Osteoblast (primary cell): ENCODE measurements at regions not wholly inside any gene's neighbourhood (a gene's known extent, or its start where the extent isn't known, plus 50 kb on each side); places are given as distances from the start of the nearest gene placed in this dataset.

Source experiments
- DNase-seq: peaks from one replicate; pipeline ENCODE4 v3.0.0; 2011; ENCODE audit warnings: low spot score, mixed read lengths; ENCODE audit not compliant: insufficient read length; ENCODE audit errors: missing footprints
- H2AFZ ChIP-seq: 2 replicates; pipeline ENCODE4 v1.6.0; 2011; ENCODE audit warnings: mild to moderate bottlenecking, low read length
- H3K27ac ChIP-seq: 2 replicates; pipeline ENCODE4 v1.5.1; 2011; ENCODE audit warnings: mild to moderate bottlenecking, low read depth, low read length, moderate library complexity
- H3K27me3 ChIP-seq: 2 replicates; pipeline ENCODE4 v1.6.0; 2012; ENCODE audit warnings: mild to moderate bottlenecking, control low read depth, inconsistent platforms, low read length, moderate library complexity; ENCODE audit not compliant: insufficient read depth
- H3K36me3 ChIP-seq: 2 replicates; pipeline ENCODE4 v1.5.1; 2011; ENCODE audit warnings: mild to moderate bottlenecking, low read length, control low read depth, moderate library complexity; ENCODE audit not compliant: insufficient read depth
- H3K4me1 ChIP-seq: 2 replicates; pipeline ENCODE4 v1.5.1; 2011; ENCODE audit warnings: mild to moderate bottlenecking, low read length, control low read depth, moderate library complexity; ENCODE audit not compliant: insufficient read depth
- H3K4me2 ChIP-seq: 2 replicates; pipeline ENCODE4 v1.6.0; 2011; ENCODE audit warnings: mild to moderate bottlenecking, low read length; ENCODE audit not compliant: insufficient read depth
- H3K4me3 ChIP-seq: fragments of 200-600 bp; sonication (generic); 3 replicates; pipeline ENCODE4 v1.5.1; 2012; ENCODE audit warnings: mild to moderate bottlenecking, low read length, inconsistent platforms; ENCODE audit not compliant: insufficient read depth
- H3K79me2 ChIP-seq: 2 replicates; pipeline ENCODE4 v1.6.0; 2012; ENCODE audit warnings: mild to moderate bottlenecking, low read length, control low read depth, inconsistent platforms; ENCODE audit not compliant: insufficient read depth
- H3K9me3 ChIP-seq: 2 replicates; pipeline ENCODE4 v1.5.1; 2011; ENCODE audit warnings: low read depth, low read length, control low read depth
- H4K20me1 ChIP-seq: 2 replicates; pipeline ENCODE4 v1.6.0; 2012; ENCODE audit warnings: mild to moderate bottlenecking, low read length, control low read depth; ENCODE audit not compliant: insufficient read depth
- TF ChIP-seq, protein P1 (sequence below): IDR thresholded peaks from 2 replicates; pipeline ENCODE4 v1.5.1; 2011; ENCODE audit warnings: mild to moderate bottlenecking, low read depth, low read length, moderate library complexity; ENCODE audit errors: extremely low read depth

DNA sequence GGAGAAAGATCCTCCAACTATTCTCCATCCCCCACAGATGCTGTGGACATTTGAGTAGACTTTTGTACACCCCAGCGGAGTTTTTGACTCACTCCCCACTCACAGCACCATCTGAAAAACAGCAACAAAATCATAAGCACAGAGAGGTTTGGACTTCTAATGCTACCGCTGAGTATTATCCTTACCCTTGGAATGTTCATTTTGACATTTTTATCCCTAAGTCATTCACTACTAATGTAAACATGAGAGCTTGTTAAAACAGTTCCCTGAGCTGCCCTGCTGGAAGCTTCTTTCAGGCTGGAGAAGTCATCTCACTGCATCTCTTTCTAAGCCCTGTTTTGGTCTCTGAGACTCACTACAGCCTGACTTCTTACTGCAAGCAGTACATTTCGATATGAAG is 1045.9 kb downstream of the MCTP2 start:
- Histone ChIP-seq H3K4me2 (no peak overlapping the region), H3K27ac (peak overlapping the region; percentile 43), H3K36me3 (no peaks in the 10 kb centered on the region), H3K9me3 (no peaks in the 10 kb centered on the region), H3K27me3 (no peaks in the 10 kb centered on the region), H3K79me2 (no peaks in the 10 kb centered on the region), H3K4me1 (peaks cover 12% of the 10 kb centered on the region), H2AFZ (no peak overlapping the region), H3K4me3 (no peak overlapping the region), H4K20me1 (no peaks in the 10 kb centered on the region)
- DNase-seq = peak; percentile 65
- TF ChIP-seq, protein P1, sequence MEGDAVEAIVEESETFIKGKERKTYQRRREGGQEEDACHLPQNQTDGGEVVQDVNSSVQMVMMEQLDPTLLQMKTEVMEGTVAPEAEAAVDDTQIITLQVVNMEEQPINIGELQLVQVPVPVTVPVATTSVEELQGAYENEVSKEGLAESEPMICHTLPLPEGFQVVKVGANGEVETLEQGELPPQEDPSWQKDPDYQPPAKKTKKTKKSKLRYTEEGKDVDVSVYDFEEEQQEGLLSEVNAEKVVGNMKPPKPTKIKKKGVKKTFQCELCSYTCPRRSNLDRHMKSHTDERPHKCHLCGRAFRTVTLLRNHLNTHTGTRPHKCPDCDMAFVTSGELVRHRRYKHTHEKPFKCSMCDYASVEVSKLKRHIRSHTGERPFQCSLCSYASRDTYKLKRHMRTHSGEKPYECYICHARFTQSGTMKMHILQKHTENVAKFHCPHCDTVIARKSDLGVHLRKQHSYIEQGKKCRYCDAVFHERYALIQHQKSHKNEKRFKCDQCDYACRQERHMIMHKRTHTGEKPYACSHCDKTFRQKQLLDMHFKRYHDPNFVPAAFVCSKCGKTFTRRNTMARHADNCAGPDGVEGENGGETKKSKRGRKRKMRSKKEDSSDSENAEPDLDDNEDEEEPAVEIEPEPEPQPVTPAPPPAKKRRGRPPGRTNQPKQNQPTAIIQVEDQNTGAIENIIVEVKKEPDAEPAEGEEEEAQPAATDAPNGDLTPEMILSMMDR = no peak

DNA sequence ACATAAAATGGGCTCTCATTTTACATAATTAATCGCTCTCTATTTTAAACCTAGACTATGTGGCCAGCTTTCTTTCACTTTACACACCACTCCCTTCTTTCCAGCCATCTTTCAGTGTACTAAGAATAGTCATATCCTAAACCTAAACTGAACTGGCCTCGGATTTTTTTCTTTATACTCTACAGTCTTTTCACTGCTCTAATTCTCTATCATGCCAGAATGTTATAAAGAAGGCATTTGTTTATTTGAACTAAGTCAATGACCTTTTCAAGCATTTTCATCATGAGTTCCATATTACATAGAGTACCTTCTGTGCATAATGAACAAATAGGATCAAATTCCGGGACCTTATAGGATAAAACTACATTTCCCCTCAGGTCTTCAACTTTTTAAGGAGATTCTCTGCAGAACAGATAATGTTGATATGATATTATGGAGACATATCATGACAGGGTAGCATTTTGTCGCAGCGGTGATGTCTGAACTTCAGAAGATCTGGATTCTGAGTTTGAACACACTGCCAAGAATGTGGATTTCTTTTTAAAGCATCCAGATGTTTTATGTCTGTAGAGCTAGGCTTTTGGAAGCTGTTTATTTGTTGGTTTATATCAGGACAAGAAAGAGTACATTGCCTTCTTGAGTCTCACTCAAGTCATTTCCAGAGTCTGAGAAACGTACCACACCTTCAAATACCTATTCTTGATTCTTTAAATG is 1047.3 kb downstream of the MCTP2 start:
- no peaks in the 10 kb centered on the region for H3K36me3 ChIP-seq
- H2AFZ ChIP-seq = no peak overlapping the region
- H3K4me1 ChIP-seq = peaks cover 12% of the 10 kb centered on the region
- H3K27ac ChIP-seq = no peak overlapping the region
- no peak for DNase-seq
- H3K4me2 ChIP-seq = no peak overlapping the region
- no peaks in the 10 kb centered on the region for H3K9me3 ChIP-seq
- no peaks in the 10 kb centered on the region for H3K79me2 ChIP-seq
- no peaks in the 10 kb centered on the region for H4K20me1 ChIP-seq
- TF ChIP-seq, protein P1 = no peak
- H3K4me3 ChIP-seq = no peak overlapping the region
- no peaks in the 10 kb centered on the region for H3K27me3 ChIP-seq

DNA sequence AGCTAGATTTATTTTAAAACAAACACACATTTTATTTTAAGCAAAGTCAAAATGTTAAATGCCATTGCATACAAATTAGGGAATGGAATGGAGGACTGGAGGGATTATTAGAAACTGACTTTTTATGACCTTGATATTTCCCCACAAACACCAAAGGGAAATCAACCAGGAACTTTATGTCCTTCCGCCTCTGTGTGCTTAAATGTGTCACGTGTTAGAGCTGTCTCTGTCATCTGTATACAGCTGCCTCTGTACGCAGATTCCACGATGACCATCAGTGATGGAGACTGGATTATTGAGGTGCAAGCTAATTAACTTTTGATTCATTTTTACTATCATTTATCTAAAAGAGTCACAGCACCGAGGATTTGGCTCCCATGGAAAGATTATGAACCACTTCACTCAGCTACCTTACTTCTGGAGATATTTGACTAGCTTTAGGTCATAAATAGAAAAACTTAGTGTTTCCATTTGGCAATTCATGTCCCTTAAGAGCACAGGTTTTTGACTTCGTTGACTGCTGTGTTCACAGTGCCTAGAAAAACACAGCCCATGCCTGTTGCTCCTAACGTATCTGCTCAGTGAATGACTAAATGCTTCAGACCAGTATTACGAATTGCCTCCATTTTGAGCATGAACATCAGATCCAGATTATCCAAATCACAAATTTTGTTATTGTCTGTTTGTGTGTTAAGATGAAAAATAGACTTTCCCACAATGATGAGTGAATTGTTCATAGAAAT is 1048.1 kb downstream of the MCTP2 start:
- H3K4me1 ChIP-seq = peaks cover 12% of the 10 kb centered on the region
- no peaks in the 10 kb centered on the region for H3K27me3 ChIP-seq
- TF ChIP-seq, protein P1 = no peak
- no peak overlapping the region for H3K27ac ChIP-seq
- no peaks in the 10 kb centered on the region for H4K20me1 ChIP-seq
- H3K79me2 ChIP-seq = no peaks in the 10 kb centered on the region
- H3K36me3 ChIP-seq = no peaks in the 10 kb centered on the region
- H3K4me2 ChIP-seq = no peak overlapping the region
- no peaks in the 10 kb centered on the region for H3K9me3 ChIP-seq
- H2AFZ ChIP-seq = no peak overlapping the region
- no peak overlapping the region for H3K4me3 ChIP-seq
- DNase-seq = no peak

DNA sequence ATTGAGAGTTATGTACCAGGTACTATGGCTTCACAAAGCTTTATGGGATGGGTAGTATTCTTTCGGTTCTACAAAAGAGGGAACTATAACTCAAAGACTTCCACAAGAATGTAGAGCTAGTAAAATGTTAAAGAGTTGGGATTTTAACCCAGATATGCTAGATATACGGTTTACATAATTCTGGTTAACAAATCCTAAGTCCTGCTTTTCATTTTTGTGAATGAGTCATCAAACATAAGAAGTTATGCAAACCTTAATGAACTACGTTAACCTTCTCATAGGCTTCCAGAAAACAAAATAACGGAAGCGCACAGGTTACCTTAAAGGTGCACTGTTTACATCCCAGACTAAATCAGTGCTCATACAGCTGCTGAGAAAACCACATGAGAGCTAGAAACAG is 1049.3 kb downstream of the MCTP2 start:
- H3K27me3 ChIP-seq = no peaks in the 10 kb centered on the region
- H4K20me1 ChIP-seq = no peaks in the 10 kb centered on the region
- no peaks in the 10 kb centered on the region for H3K36me3 ChIP-seq
- peaks cover 17% of the 10 kb centered on the region for H3K4me1 ChIP-seq
- H3K4me3 ChIP-seq = no peak overlapping the region
- H3K27ac ChIP-seq = no peak overlapping the region
- H2AFZ ChIP-seq = no peak overlapping the region
- no peak overlapping the region for H3K4me2 ChIP-seq
- TF ChIP-seq, protein P1 = no peak
- no peak for DNase-seq
- no peaks in the 10 kb centered on the region for H3K79me2 ChIP-seq
- no peaks in the 10 kb centered on the region for H3K9me3 ChIP-seq
